Gastroesophageal sphincter (tissue), 3 donors: ENCODE measurements at regions not wholly inside any gene's neighbourhood (a gene's known extent, or its start where the extent isn't known, plus 50 kb on each side); places are given as distances from the start of the nearest gene placed in this dataset.

Source experiments
- EP300 ChIP-seq: sonication (generic); formaldehyde crosslinking; IDR thresholded peaks from one replicate; pipeline ENCODE4 v1.6.1; 2017; ENCODE audit warnings: antibody characterized with exemption, mild to moderate bottlenecking
- POLR2A ChIP-seq, 2 donors: fragments of 450-650 bp; IDR thresholded peaks; one replicate each; pipeline ENCODE4 v1.6.1; 2017; ENCODE audit warnings: antibody characterized with exemption in 2 of 2, mild to moderate bottlenecking in 2 of 2, moderate library complexity in 1 of 2
- POLR2AphosphoS5 ChIP-seq: sonication (generic); formaldehyde crosslinking; IDR thresholded peaks from one replicate; pipeline ENCODE4 v1.6.1; 2017; ENCODE audit warnings: antibody characterized with exemption
- TF ChIP-seq, protein P1 (sequence below), 4 experiments: fragments of 200-600 bp in 2 of 4; fragments of 450-650 bp in 2 of 4; sonication (generic) in 1 of 4; IDR thresholded peaks; one replicate each; pipeline ENCODE4 v1.5.1; 2017 to 2019; ENCODE audit warnings: antibody characterized with exemption in 4 of 4, mild to moderate bottlenecking in 2 of 4, moderate library complexity in 2 of 4

DNA sequence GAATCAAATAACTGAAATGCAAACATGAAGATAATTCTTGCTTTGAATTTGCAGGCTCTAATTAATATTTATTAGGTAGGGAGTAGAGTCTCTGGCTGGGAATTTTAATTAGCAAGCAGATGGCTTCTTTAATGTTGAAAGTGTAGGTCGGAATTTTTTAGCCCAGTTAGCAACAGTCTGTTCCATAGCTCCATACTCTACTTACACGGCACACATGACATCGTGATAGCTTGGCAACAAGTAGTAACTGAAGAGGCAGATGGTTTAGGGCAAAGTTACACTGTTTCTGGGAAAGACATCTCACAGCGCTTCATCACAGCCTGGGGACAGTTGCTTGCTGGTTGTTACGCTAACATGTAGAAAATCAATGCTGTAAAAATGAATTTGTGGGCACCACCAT lies 710.7 kb downstream of the GALC start:
- TF ChIP-seq, protein P1, sequence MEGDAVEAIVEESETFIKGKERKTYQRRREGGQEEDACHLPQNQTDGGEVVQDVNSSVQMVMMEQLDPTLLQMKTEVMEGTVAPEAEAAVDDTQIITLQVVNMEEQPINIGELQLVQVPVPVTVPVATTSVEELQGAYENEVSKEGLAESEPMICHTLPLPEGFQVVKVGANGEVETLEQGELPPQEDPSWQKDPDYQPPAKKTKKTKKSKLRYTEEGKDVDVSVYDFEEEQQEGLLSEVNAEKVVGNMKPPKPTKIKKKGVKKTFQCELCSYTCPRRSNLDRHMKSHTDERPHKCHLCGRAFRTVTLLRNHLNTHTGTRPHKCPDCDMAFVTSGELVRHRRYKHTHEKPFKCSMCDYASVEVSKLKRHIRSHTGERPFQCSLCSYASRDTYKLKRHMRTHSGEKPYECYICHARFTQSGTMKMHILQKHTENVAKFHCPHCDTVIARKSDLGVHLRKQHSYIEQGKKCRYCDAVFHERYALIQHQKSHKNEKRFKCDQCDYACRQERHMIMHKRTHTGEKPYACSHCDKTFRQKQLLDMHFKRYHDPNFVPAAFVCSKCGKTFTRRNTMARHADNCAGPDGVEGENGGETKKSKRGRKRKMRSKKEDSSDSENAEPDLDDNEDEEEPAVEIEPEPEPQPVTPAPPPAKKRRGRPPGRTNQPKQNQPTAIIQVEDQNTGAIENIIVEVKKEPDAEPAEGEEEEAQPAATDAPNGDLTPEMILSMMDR (IDR thresholded peaks at IDR 0.05): no peak
- no peak for TF ChIP-seq POLR2AphosphoS5
- no peak for TF ChIP-seq POLR2A (IDR thresholded peaks at IDR 0.05)
- no peak for TF ChIP-seq EP300
